AG10803 (cell line): ENCODE measurements at regions not wholly inside any gene's neighbourhood (a gene's known extent, or its start where the extent isn't known, plus 50 kb on each side); places are given as distances from the start of the nearest gene placed in this dataset.

ENCODE experiments used
- DNase-seq: peaks from one replicate; pipeline ENCODE4 v3.0.0; 2010; ENCODE audit warnings: low read depth
- H3K4me3 ChIP-seq: 2 replicates; pipeline ENCODE4 v1.5.1; 2011; ENCODE audit warnings: mild to moderate bottlenecking, low read length, control low read depth
- TF ChIP-seq, protein P1 (sequence below): conservative IDR thresholded peaks from 2 replicates; pipeline ENCODE4 v1.5.1; 2011; ENCODE audit warnings: mild to moderate bottlenecking, low read length, control low read depth, inconsistent platforms

DNA sequence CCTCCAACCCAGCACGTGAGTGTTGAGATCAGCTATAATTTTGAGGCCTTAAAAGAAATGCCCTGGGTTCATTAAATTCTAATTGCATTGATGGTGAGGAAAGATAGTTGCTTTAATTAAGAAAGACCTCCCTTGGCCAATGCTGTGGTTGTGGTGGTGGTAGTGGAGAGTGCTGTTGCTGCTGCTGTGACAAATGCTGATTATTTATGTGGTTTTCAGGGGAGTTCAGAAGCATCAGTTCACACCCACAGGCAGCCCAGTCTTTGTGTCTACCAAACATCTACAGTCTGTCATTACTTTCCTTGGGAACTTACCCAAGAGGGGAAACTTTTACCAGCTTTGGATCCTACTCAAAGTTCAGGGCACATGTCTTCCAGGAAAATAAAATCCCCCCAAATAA, 178.4 kb upstream of the PARP11 start:
- TF ChIP-seq, protein P1, sequence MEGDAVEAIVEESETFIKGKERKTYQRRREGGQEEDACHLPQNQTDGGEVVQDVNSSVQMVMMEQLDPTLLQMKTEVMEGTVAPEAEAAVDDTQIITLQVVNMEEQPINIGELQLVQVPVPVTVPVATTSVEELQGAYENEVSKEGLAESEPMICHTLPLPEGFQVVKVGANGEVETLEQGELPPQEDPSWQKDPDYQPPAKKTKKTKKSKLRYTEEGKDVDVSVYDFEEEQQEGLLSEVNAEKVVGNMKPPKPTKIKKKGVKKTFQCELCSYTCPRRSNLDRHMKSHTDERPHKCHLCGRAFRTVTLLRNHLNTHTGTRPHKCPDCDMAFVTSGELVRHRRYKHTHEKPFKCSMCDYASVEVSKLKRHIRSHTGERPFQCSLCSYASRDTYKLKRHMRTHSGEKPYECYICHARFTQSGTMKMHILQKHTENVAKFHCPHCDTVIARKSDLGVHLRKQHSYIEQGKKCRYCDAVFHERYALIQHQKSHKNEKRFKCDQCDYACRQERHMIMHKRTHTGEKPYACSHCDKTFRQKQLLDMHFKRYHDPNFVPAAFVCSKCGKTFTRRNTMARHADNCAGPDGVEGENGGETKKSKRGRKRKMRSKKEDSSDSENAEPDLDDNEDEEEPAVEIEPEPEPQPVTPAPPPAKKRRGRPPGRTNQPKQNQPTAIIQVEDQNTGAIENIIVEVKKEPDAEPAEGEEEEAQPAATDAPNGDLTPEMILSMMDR, result no peak
- DNase-seq, result no peak
- H3K4me3 ChIP-seq, result no peak overlapping the region

DNA sequence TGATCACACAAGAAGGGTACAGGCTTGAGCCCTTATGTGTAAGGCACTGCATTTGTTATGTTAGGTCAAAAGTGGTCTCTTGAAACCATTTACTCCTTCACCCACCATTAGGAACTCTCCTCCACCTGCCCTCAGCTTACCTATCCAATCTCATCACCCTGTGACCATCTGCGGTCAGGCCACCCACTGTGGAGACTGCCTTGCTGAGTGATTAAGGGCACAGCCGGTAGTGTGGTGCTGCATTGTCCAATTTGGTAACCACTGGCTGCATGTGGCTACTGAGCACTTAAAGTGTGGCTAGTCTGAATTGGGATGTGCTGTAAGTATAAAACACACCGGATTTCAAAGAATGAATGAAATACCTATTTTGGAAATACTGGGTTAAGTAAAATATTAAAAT, 177.1 kb upstream of the PARP11 start:
- DNase-seq, result no peak
- TF ChIP-seq, protein P1, result no peak
- no peak overlapping the region for H3K4me3 ChIP-seq

DNA sequence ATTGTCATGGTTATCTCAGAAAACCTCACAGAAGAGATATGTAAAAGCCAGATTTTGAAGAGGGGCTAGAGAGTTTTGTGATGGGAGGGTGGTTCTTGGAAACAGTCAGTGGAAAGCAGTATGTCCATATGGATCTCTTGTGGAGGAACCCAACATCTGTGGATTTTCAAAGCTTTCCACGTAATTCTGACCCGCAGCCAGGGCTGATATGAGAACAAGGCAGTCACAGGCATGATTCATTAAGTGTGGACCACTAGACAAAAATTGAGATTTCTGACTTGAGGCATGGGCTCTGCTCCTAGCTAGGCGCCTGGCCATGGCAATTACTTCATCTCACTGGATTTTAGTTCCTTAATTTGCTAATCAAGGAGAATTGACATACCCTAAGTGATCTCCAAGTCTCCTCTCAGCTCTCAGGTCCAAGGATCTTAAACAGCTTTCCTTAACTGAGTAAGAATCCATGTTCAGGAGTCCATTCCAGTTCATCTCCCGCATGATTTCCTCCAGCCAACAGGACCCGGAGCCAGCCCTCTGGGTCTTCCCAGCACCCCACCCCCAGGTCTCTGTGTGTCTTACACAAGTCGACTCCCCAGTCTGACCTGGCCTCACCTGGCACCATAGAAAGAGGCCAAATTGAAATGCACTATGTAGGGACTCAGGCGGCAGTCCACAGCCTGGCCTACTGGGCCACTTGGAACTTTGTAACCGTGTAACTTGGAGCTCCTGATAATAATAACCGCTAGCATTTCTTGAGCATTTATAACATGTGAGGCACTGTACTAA, 176.3 kb upstream of the PARP11 start:
- H3K4me3 ChIP-seq, result no peak overlapping the region
- TF ChIP-seq, protein P1, result no peak
- no peak for DNase-seq

DNA sequence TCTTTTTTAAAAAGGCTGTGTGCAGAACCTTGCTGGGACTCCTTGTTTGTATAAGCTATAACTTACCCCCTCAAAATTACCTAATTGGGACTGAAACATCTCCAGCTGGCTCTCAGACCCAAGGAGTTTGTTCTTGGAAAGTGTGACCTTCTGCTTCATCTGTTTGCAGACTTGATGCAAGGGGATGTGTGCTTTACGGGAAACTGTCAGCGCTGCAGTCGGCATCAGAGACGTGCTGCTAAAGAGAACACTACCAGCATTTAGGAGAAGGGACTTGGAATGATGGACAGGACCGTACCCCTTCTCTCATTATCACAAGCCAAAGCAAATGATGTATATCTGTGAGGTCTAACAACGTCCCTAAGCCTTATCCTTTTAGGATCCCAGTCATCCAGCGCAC, 174.2 kb upstream of the PARP11 start:
- TF ChIP-seq, protein P1, result no peak
- DNase-seq, result no peak

DNA sequence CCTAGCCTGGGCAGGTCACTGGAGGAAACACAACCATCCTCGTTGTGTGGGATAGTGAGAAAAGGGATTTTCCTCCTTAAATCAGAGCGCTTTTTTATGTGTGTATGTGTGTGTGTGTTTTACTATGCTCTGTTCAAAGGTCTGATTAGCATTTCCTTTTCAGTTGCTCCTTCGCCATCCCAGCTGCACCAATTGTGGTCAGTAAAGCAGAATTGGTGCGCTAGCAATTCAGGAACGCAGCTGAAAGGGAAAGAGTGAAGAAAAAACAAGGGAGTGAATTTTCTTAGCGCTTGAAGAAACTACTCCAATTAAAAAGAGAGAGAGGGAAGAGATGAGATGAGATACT, 173.3 kb upstream of the PARP11 start:
- TF ChIP-seq, protein P1, result no peak
- no peak for DNase-seq
- no peak overlapping the region for H3K4me3 ChIP-seq

More for the DNA sequence above, 174.2 kb upstream of the PARP11 start:
- H3K4me3 ChIP-seq, result no peak overlapping the region

DNA sequence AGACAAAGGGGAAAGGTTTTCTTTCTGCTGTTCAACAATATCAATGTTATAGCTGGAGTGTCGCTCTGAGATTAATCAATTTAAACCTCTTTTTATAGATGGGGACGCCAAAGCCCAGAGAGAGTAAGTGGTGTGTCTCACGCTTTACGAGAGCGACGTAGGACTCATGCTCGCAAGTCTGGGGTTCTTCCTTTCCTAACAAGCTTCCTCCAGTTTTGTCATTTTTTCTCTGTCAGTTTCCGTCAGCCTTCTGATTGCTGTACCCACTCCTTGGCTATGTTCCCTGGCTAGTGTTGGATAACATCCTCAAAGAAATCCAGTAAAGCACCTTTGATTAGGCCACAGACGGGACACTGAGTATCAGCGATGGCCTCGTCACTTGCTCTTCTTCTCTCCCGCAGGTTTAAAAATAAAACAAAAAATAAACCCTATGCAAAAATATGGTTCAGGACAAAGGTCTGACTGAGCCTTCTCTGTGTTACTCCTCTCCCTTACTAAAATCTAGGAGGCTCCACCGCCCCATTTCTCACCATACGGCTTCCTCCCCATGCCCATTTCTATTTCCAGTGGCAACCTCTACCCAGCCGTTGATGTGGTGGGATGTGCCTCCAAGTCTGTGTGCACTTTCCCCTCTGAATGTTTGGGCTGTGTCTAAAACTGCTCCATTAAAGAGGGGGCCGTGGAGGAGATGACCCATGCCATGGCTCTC, 172.7 kb upstream of the PARP11 start:
- no peak overlapping the region for H3K4me3 ChIP-seq
- TF ChIP-seq, protein P1, result no peak

More for the DNA sequence above, 172.7 kb upstream of the PARP11 start:
- DNase-seq, result no peak
